Gastroesophageal sphincter (tissue), 4 donors: ENCODE measurements at regions not wholly inside any gene's neighbourhood (a gene's known extent, or its start where the extent isn't known, plus 50 kb on each side); places are given as distances from the start of the nearest gene placed in this dataset.

Source experiments
- ATAC-seq: fragments of 150-250 bp; one replicate; pipeline ENCODE4 v1.9.1; 2016; ENCODE audit warnings: mild to moderate bottlenecking, moderate library complexity
- H3K27ac ChIP-seq, 4 donors: fragments of 200-600 bp; sonication (generic) in 3 of 4; 1 replicate in 3 of 4; 2 replicates in 1 of 4; pipeline ENCODE4 v1.5.1; 2016 to 2019
- H3K27me3 ChIP-seq: fragments of 200-600 bp; sonication (generic); one replicate; pipeline ENCODE4 v1.5.1; 2019
- H3K36me3 ChIP-seq, 2 donors: fragments of 200-600 bp; sonication (generic); one replicate each; pipeline ENCODE4 v1.5.1; 2019; ENCODE audit warnings: control low read depth in 1 of 2
- H3K4me1 ChIP-seq, 3 donors: fragments of 200-600 bp; sonication (generic); 1 replicate in 2 of 3; 2 replicates in 1 of 3; pipeline ENCODE4 v1.5.1; 2016 to 2019; ENCODE audit warnings: control low read depth in 2 of 3
- H3K4me3 ChIP-seq, 2 donors: fragments of 200-600 bp; sonication (generic); one replicate each; pipeline ENCODE4 v1.5.1; 2019; ENCODE audit warnings: mild to moderate bottlenecking in 1 of 2, moderate library complexity in 1 of 2
- H3K9me3 ChIP-seq, 3 donors: fragments of 200-600 bp; sonication (generic); one replicate each; pipeline ENCODE4 v1.5.1; 2017 to 2019; ENCODE audit warnings: control low read depth in 2 of 3
- CTCF ChIP-seq, 4 experiments: fragments of 200-600 bp in 2 of 4; fragments of 450-650 bp in 2 of 4; sonication (generic) in 1 of 4; IDR thresholded peaks; one replicate each; pipeline ENCODE4 v1.5.1; 2017 to 2019; ENCODE audit warnings: antibody characterized with exemption in 4 of 4, mild to moderate bottlenecking in 2 of 4, moderate library complexity in 2 of 4
- EP300 ChIP-seq: sonication (generic); formaldehyde crosslinking; IDR thresholded peaks from one replicate; pipeline ENCODE4 v1.6.1; 2017; ENCODE audit warnings: antibody characterized with exemption, mild to moderate bottlenecking
- POLR2A ChIP-seq, 2 donors: fragments of 450-650 bp; IDR thresholded peaks; one replicate each; pipeline ENCODE4 v1.6.1; 2017; ENCODE audit warnings: antibody characterized with exemption in 2 of 2, mild to moderate bottlenecking in 2 of 2, moderate library complexity in 1 of 2
- POLR2AphosphoS5 ChIP-seq: sonication (generic); formaldehyde crosslinking; IDR thresholded peaks from one replicate; pipeline ENCODE4 v1.6.1; 2017; ENCODE audit warnings: antibody characterized with exemption
- WGBS, 2 donors: methylation state at CpG; one replicate each; pipeline ENCODE4 v1.1.5; 2018; ENCODE audit warnings: low coverage in 1 of 2; 5-methylcytosine and 5-hydroxymethylcytosine counted together

GRCh38 chr1:187714470-187714869 lies 885.7 kb downstream of the PLA2G4A start:
- Histone ChIP-seq H3K27ac (no peak overlapping the region), H3K27me3 (no peaks in the 10 kb centered on the region), H3K4me3 (no peak overlapping the region), H3K36me3 (no peaks in the 10 kb centered on the region), H3K9me3 (no peaks in the 10 kb centered on the region), H3K4me1 (no peaks in the 10 kb centered on the region)
- 79 to 87% methylated on average over 4 to 6 of the region's 6 CpGs for WGBS, 2 donors
- TF ChIP-seq POLR2A (IDR thresholded peaks at IDR 0.05) = no peak
- TF ChIP-seq CTCF (IDR thresholded peaks at IDR 0.05) = no peak
- no peak for TF ChIP-seq EP300
- no peak for TF ChIP-seq POLR2AphosphoS5
- no peak for ATAC-seq

- no peak overlapping the region for H3K4me3 ChIP-seq
- no peaks in the 10 kb centered on the region for H3K9me3 ChIP-seq
- ATAC-seq = no peak
- TF ChIP-seq CTCF (IDR thresholded peaks at IDR 0.05) (no peak), EP300 (no peak), POLR2A (IDR thresholded peaks at IDR 0.05) (no peak), POLR2AphosphoS5 (no peak)
- no peaks in the 10 kb centered on the region for H3K27me3 ChIP-seq
- H3K4me1 ChIP-seq = no peaks in the 10 kb centered on the region
- no peaks in the 10 kb centered on the region for H3K36me3 ChIP-seq
- H3K27ac ChIP-seq = no peak overlapping the region
Observed at GRCh38 chr1:187715483-187715882, 886.7 kb downstream of the PLA2G4A start.

- TF ChIP-seq EP300 (no peak), POLR2AphosphoS5 (no peak), POLR2A (IDR thresholded peaks at IDR 0.05) (no peak), CTCF (IDR thresholded peaks at IDR 0.05) (no peak)
- H3K27ac ChIP-seq = no peak overlapping the region
- H3K9me3 ChIP-seq = no peaks in the 10 kb centered on the region
- H3K4me3 ChIP-seq = no peak overlapping the region
- no peak for ATAC-seq
- no peaks in the 10 kb centered on the region for H3K36me3 ChIP-seq
- no peaks in the 10 kb centered on the region for H3K27me3 ChIP-seq
- no peaks in the 10 kb centered on the region for H3K4me1 ChIP-seq
- 60 to 61% methylated on average over 1 of the region's 1 CpG for WGBS, 2 donors
Observed at GRCh38 chr1:187716160-187716559, 887.4 kb downstream of the PLA2G4A start.

DNA sequence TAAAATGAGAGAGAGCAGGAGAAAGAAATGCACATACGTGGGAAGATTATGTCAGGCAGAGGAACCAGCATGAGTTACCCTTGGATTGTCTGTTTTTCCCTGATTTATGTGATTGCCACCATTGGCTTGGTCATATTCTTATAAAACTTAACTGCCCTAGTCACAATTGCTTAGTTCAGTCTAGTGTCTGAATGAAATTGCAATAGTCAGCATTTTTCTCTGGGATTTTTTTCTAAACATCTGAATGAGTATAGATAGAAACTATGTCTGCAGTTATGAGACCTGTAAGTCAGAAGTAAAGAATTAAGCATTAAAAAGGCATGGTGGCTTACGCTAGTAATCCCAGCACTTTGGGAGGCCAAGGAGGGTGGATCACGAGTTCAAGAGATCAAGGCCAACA lies 889.8 kb downstream of the PLA2G4A start:
- H3K27ac ChIP-seq = no peak overlapping the region
- TF ChIP-seq POLR2A (IDR thresholded peaks at IDR 0.05) (no peak), EP300 (no peak), CTCF (IDR thresholded peaks at IDR 0.05) (no peak), POLR2AphosphoS5 (no peak)
- no peak overlapping the region for H3K4me3 ChIP-seq
- no peak for ATAC-seq
- no peaks in the 10 kb centered on the region for H3K36me3 ChIP-seq
- H3K9me3 ChIP-seq = no peaks in the 10 kb centered on the region
- no peaks in the 10 kb centered on the region for H3K27me3 ChIP-seq
- 75% methylated on average over 3 of the region's 3 CpGs for WGBS, 2 donors
- no peaks in the 10 kb centered on the region for H3K4me1 ChIP-seq

GRCh38 chr1:187721216-187721615 lies 892.5 kb downstream of the PLA2G4A start:
- Histone ChIP-seq H3K27me3 (no peaks in the 10 kb centered on the region), H3K4me1 (no peaks in the 10 kb centered on the region), H3K9me3 (no peaks in the 10 kb centered on the region), H3K4me3 (no peak overlapping the region), H3K36me3 (no peaks in the 10 kb centered on the region), H3K27ac (no peak overlapping the region)
- ATAC-seq = no peak
- no peak for TF ChIP-seq CTCF (IDR thresholded peaks at IDR 0.05)
- no peak for TF ChIP-seq POLR2A (IDR thresholded peaks at IDR 0.05)
- no peak for TF ChIP-seq EP300
- no peak for TF ChIP-seq POLR2AphosphoS5
